ENCODE measurements at regions not wholly inside any gene's neighbourhood (a gene's known extent, or its start where the extent isn't known, plus 50 kb on each side); places are given as distances from the start of the nearest gene placed in this dataset.
"Not testable (repeated sequence)": the region's sequence is repeated elsewhere in the genome, so short reads cannot be mapped to it uniquely, and the experiment has no call there.

GRCh38 chr3:194869482-194870169 lies 183.9 kb downstream of the FAM43A start:
- Mint-ChIP-seq H3K4me3 (no peak overlapping the region), H3K36me3 (ENCODE audit: low read depth) (no peaks in the 10 kb centered on the region), H3K27me3 (peaks cover 37% of the 10 kb centered on the region), H3K9me3 (no peaks in the 10 kb centered on the region), H3K4me1 (ENCODE audit: low read depth) (no peaks in the 10 kb centered on the region), H3K27ac (no peak overlapping the region)
- no peak for DNase-seq

- Mint-ChIP-seq H3K27ac (no peak overlapping the region), H3K4me3 (no peak overlapping the region), H3K4me1 (ENCODE audit: low read depth) (no peaks in the 10 kb centered on the region), H3K36me3 (ENCODE audit: low read depth) (no peaks in the 10 kb centered on the region), H3K9me3 (no peaks in the 10 kb centered on the region), H3K27me3 (peaks cover 33% of the 10 kb centered on the region)
- no peak for DNase-seq
Measured at GRCh38 chr3:194870394-194871110, 184.9 kb downstream of the FAM43A start.

- H3K4me1 Mint-ChIP-seq (ENCODE audit: low read depth) = no peaks in the 10 kb centered on the region
- H3K27ac Mint-ChIP-seq = no peak overlapping the region
- H3K4me3 Mint-ChIP-seq = no peak overlapping the region
- H3K9me3 Mint-ChIP-seq = no peaks in the 10 kb centered on the region
- no peaks in the 10 kb centered on the region for H3K36me3 Mint-ChIP-seq (ENCODE audit: low read depth)
- DNase-seq = no peak
- H3K27me3 Mint-ChIP-seq = peaks cover 29% of the 10 kb centered on the region
Measured at GRCh38 chr3:194871143-194871863, 185.6 kb downstream of the FAM43A start.

GRCh38 chr3:194871864-194872668 lies 186.4 kb downstream of the FAM43A start:
- H3K4me3 Mint-ChIP-seq = no peak overlapping the region
- peaks cover 25% of the 10 kb centered on the region for H3K27me3 Mint-ChIP-seq
- no peak for DNase-seq
- H3K36me3 Mint-ChIP-seq (ENCODE audit: low read depth) = no peaks in the 10 kb centered on the region
- H3K4me1 Mint-ChIP-seq (ENCODE audit: low read depth) = no peaks in the 10 kb centered on the region
- H3K27ac Mint-ChIP-seq = no peak overlapping the region
- H3K9me3 Mint-ChIP-seq = no peaks in the 10 kb centered on the region

- Mint-ChIP-seq H3K9me3 (no peaks in the 10 kb centered on the region), H3K4me1 (ENCODE audit: low read depth) (no peaks in the 10 kb centered on the region), H3K36me3 (ENCODE audit: low read depth) (no peaks in the 10 kb centered on the region)
Measured at GRCh38 chr3:194872669-194872977, 186.9 kb downstream of the FAM43A start.

GRCh38 chr3:194873474-194873873 lies 187.8 kb downstream of the FAM43A start:
- not testable (repeated sequence) for H3K36me3 Mint-ChIP-seq (ENCODE audit: low read depth); H3K9me3 Mint-ChIP-seq; DNase-seq; H3K4me1 Mint-ChIP-seq (ENCODE audit: low read depth); H3K27ac Mint-ChIP-seq; H3K4me3 Mint-ChIP-seq
- peaks cover 11% of the 10 kb centered on the region for H3K27me3 Mint-ChIP-seq

More at GRCh38 chr3:194872669-194872977, 186.9 kb downstream of the FAM43A start:
- Mint-ChIP-seq H3K27ac (no peak overlapping the region), H3K4me3 (no peak overlapping the region), H3K27me3 (peaks cover 20% of the 10 kb centered on the region)
- no peak for DNase-seq

DNA sequence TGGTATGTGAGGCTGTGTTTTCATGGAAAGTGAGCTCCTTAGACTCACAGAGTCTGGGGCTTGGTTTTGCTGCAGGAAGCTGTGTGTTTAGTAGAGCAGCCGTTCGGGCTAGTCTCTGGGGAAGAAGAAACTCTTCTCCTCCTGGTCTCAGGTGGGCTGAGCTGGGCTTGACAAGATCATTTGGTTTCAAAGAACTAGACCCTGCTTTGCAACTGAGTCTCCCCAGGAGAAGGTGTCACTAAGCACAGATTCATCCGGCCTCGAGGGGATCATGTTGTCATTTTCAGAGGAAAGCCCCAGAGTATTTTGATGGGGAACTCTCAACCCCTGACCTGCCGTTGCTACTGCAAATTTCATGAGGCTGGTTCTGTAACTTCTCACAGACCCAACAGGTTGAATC lies 188.5 kb downstream of the FAM43A start:
- Mint-ChIP-seq H3K27me3 (peaks cover 6% of the 10 kb centered on the region), H3K4me1 (ENCODE audit: low read depth) (peaks cover 2% of the 10 kb centered on the region), H3K4me3 (no peak overlapping the region), H3K36me3 (ENCODE audit: low read depth) (no peaks in the 10 kb centered on the region), H3K9me3 (no peaks in the 10 kb centered on the region), H3K27ac (no peak overlapping the region)
- DNase-seq = no peak

GRCh38 chr3:194874783-194875182 lies 189.1 kb downstream of the FAM43A start:
- Mint-ChIP-seq H3K4me1 (ENCODE audit: low read depth) (peaks cover 6% of the 10 kb centered on the region), H3K27ac (no peak overlapping the region), H3K9me3 (no peaks in the 10 kb centered on the region), H3K36me3 (ENCODE audit: low read depth) (no peaks in the 10 kb centered on the region), H3K4me3 (no peak overlapping the region), H3K27me3 (peaks cover 6% of the 10 kb centered on the region)
- no peak for DNase-seq

GRCh38 chr3:194875581-194876402 lies 190.1 kb downstream of the FAM43A start:
- no peak for DNase-seq
- Mint-ChIP-seq H3K27me3 (peaks cover 6% of the 10 kb centered on the region), H3K4me1 (ENCODE audit: low read depth) (peaks cover 10% of the 10 kb centered on the region), H3K27ac (no peak overlapping the region), H3K36me3 (ENCODE audit: low read depth) (no peaks in the 10 kb centered on the region), H3K9me3 (no peaks in the 10 kb centered on the region), H3K4me3 (no peak overlapping the region)

GRCh38 chr3:194876403-194877095 lies 190.9 kb downstream of the FAM43A start:
- Mint-ChIP-seq H3K27me3 (peaks cover 6% of the 10 kb centered on the region), H3K27ac (no peak overlapping the region), H3K36me3 (ENCODE audit: low read depth) (no peaks in the 10 kb centered on the region), H3K4me1 (ENCODE audit: low read depth) (peaks cover 10% of the 10 kb centered on the region), H3K9me3 (no peaks in the 10 kb centered on the region), H3K4me3 (no peak overlapping the region)
- no peak for DNase-seq

DNA sequence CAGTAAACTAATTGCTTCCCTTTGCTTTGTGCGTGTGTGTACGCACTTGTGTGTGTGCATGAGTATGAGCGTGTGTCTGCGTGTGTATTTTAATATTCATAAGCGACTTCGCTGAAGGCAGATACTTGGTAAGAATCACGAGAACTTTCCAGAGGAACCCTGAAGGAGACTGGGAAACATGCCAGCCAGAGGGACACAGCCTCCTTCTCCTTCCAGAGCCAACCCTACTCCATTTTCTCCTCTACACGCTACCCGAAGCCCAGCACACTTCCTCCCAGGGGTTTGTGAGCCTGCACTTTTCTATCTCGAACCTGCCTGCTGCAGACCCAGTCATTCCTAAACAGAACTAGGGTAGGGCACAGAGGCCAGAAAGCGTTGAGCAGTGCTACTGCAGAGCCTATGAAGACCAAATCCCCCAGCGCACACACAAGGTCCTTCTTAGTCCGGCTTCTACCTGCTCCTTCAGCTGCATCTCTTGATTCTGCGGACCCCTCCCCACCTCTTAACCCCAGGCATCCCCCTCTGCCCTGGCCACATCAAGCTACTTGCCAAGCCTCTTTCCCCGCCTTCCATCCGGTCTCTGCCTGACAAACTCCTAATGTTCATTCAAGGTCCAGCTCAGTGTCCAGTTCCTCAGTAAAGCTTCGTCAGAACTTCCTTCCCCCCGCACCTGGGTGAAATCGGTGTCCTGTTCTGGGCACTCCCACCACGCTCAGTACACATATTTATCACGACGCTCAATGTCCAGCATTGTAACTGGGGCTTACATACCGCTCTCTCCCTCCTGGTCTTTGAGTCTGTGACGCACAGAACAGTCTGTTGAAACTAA lies 191.8 kb downstream of the FAM43A start:
- H3K36me3 Mint-ChIP-seq (ENCODE audit: low read depth) = no peaks in the 10 kb centered on the region
- H3K4me1 Mint-ChIP-seq (ENCODE audit: low read depth) = peaks cover 10% of the 10 kb centered on the region
- DNase-seq = no peak
- no peak overlapping the region for H3K27ac Mint-ChIP-seq
- no peak overlapping the region for H3K4me3 Mint-ChIP-seq
- no peaks in the 10 kb centered on the region for H3K9me3 Mint-ChIP-seq
- peaks cover 12% of the 10 kb centered on the region for H3K27me3 Mint-ChIP-seq

DNA sequence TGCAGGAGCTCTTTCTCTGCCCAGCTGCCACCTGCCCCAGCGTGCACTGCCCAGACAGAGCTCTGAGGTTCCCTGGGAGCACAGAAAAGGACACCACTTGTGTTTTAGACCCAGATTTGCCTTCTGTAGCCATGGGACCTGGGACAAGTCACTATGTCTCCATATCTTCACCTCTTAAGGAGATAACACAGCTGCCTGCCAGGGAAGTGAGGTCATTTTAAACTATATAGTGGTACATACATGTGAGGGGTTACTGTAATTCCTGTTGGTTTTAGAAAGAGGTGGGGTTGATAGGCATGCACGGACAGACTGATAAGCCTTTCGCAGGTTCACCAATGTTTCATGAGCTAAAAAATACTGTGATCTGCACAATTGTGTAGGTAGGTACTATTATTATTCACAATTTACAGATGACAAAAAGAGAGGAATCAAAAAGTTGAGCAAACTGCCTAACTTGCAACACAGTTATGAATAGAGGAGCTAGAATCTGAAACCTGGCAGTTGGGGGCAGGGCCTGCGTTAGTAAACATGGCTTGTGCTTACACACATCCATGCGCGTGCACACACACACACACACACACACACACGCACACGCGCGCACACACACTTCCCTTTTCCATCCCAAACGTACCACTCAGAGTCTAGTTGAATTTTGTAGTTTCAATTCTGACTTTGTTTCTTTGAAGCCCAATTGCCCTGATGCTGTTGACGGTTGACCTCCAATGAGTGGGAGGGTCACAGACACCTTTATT lies 193.6 kb downstream of the FAM43A start:
- no peak for DNase-seq
- no peak overlapping the region for H3K27ac Mint-ChIP-seq
- peaks cover 21% of the 10 kb centered on the region for H3K27me3 Mint-ChIP-seq
- no peak overlapping the region for H3K4me3 Mint-ChIP-seq
- peaks cover 10% of the 10 kb centered on the region for H3K4me1 Mint-ChIP-seq (ENCODE audit: low read depth)
- H3K36me3 Mint-ChIP-seq (ENCODE audit: low read depth) = no peaks in the 10 kb centered on the region
- H3K9me3 Mint-ChIP-seq = peaks cover 7% of the 10 kb centered on the region

Measured in activated T-cell treated with anti-CD3 and anti-CD28 coated beads, Interleukin-2, amount 50 U/mL, for 24 hours (primary cell).